Neural crest cell (in vitro differentiated cells): ENCODE measurements at regions not wholly inside any gene's neighbourhood (a gene's known extent, or its start where the extent isn't known, plus 50 kb on each side); places are given as distances from the start of the nearest gene placed in this dataset.

Experiments
- DNase-seq: peaks from one replicate; pipeline ENCODE4 v3.0.0; 2021; ENCODE audit warnings: low read depth, mixed read lengths, low spot score
- H3K27ac Mint-ChIP-seq: one replicate; pipeline ENCODE4 v1.8.0; 2021; ENCODE audit warnings: mild to moderate bottlenecking, mixed read lengths; ENCODE audit not compliant: unreplicated experiment
- H3K27me3 Mint-ChIP-seq: 2 replicates; pipeline ENCODE4 v1.8.0; 2021; ENCODE audit warnings: low read depth, mild to moderate bottlenecking, mixed read lengths
- H3K36me3 Mint-ChIP-seq: 2 replicates; pipeline ENCODE4 v1.8.0; 2021; ENCODE audit warnings: low read depth, mild to moderate bottlenecking, mixed read lengths
- H3K4me1 Mint-ChIP-seq: 2 replicates; pipeline ENCODE4 v1.8.0; 2021; ENCODE audit warnings: mixed read lengths
- H3K4me3 Mint-ChIP-seq: one replicate; pipeline ENCODE4 v1.8.0; 2021; ENCODE audit warnings: mild to moderate bottlenecking, mixed read lengths
- H3K9me3 Mint-ChIP-seq: 2 replicates; pipeline ENCODE4 v1.8.0; 2021; ENCODE audit warnings: mixed read lengths
- CTCF ChIP-seq: fragments of 200-600 bp; sonication (generic); conservative IDR thresholded peaks from 2 replicates; pipeline ENCODE4 v1.5.0; 2021; ENCODE audit warnings: antibody characterized with exemption, mild to moderate bottlenecking

DNA sequence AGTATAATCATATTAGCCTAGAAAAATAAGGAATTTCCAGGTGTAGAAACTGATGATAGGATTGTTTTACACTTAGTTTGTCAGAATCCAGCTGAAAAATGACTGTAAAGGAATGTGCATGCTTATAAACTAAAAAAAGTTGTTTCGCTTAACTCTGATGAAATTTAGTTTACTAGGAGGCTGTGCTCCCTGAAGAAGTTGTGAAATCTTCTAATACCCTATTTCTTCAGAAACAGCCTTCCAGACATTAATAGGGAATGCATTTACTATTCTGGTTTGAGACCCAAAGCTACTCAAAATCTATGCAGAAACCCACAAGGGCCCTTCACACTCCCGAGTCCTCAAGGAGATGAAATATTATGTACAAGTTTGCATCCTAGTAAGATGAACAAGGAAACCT, 105.5 kb upstream of the SSTR4 start:
- Mint-ChIP-seq H3K27me3 (peaks cover 20% of the 10 kb centered on the region), H3K4me3 (no peak overlapping the region), H3K4me1 (no peaks in the 10 kb centered on the region)

GRCh38 chr20:22931653-22932608, 103.2 kb upstream of the SSTR4 start:
- Mint-ChIP-seq H3K9me3 (peaks cover 4% of the 10 kb centered on the region), H3K36me3 (no peaks in the 10 kb centered on the region), H3K27me3 (peaks cover 11% of the 10 kb centered on the region), H3K27ac (no peak overlapping the region), H3K4me3 (no peak overlapping the region), H3K4me1 (no peaks in the 10 kb centered on the region)
- DNase-seq = no peak
- TF ChIP-seq CTCF = no peak

More for the DNA sequence above, 105.5 kb upstream of the SSTR4 start:
- Mint-ChIP-seq H3K9me3 (peaks cover 4% of the 10 kb centered on the region), H3K27ac (no peak overlapping the region), H3K36me3 (no peaks in the 10 kb centered on the region)
- DNase-seq = no peak
- no peak for TF ChIP-seq CTCF

GRCh38 chr20:22939181-22939580, 95.9 kb upstream of the SSTR4 start:
- Mint-ChIP-seq H3K4me1 (peaks cover 18% of the 10 kb centered on the region), H3K27ac (no peak overlapping the region), H3K9me3 (peaks cover 4% of the 10 kb centered on the region), H3K36me3 (no peaks in the 10 kb centered on the region), H3K4me3 (no peak overlapping the region), H3K27me3 (peaks cover 6% of the 10 kb centered on the region)
- TF ChIP-seq CTCF = no peak
- DNase-seq = no peak

DNA sequence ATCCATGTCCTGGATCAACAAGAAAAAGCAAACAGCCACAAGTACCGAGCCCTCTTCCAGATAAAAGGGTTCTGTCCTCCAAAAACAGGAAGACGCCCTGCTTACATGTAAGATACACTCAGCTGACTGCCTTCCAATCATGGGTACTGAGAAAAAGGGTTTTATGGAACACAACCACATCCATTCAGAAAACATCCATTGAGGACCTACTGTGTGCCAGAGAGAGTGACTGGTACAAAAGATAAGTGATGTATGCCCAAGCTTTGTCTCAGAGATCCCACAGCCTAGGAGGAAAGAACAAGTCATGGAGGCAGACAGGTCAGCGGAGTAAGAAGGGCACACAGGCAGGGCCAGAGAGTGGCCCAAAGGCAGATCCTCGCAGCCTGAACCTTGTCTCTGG, 94.8 kb upstream of the SSTR4 start:
- Mint-ChIP-seq H3K27me3 (peaks cover 8% of the 10 kb centered on the region), H3K4me1 (peaks cover 18% of the 10 kb centered on the region), H3K4me3 (no peak overlapping the region), H3K9me3 (peaks cover 3% of the 10 kb centered on the region), H3K36me3 (no peaks in the 10 kb centered on the region), H3K27ac (no peak overlapping the region)
- DNase-seq = no peak
- TF ChIP-seq CTCF = no peak

GRCh38 chr20:22941550-22941949, 93.6 kb upstream of the SSTR4 start:
- TF ChIP-seq CTCF = no peak
- Mint-ChIP-seq H3K4me3 (no peak overlapping the region), H3K4me1 (peaks cover 18% of the 10 kb centered on the region), H3K27ac (no peak overlapping the region), H3K27me3 (peaks cover 15% of the 10 kb centered on the region), H3K36me3 (no peaks in the 10 kb centered on the region), H3K9me3 (peaks cover 3% of the 10 kb centered on the region)
- DNase-seq = no peak
